ENCODE measurements at regions not wholly inside any gene's neighbourhood (a gene's known extent, or its start where the extent isn't known, plus 50 kb on each side); places are given as distances from the start of the nearest gene placed in this dataset.

GRCh38 chr4:132548463-132548862, 600.6 kb upstream of the PCDH10 start:
- H2AFZ ChIP-seq (ENCODE audit: low read depth, low read length, severe bottlenecking) = no peak overlapping the region
- TF ChIP-seq EZH2phosphoT487 (conservative IDR thresholded peaks at IDR 0.05; ENCODE audit: low read length) (no peak), CTCF (IDR thresholded peaks at IDR 0.05; ENCODE audit: insufficient read depth, low read length, poor library complexity, severe bottlenecking) (no peak)
- no peak overlapping the region for H3K4me3 ChIP-seq (ENCODE audit: insufficient read depth, low read length, poor library complexity, severe bottlenecking)
- H3K27ac ChIP-seq (ENCODE audit: low read depth, low read length) = no peak overlapping the region
- no peak overlapping the region for H3K9ac ChIP-seq (ENCODE audit: low read length)
- no peak overlapping the region for H3K4me2 ChIP-seq (ENCODE audit: low read depth, low read length, poor library complexity, severe bottlenecking)
- no peaks in the 10 kb centered on the region for H3K36me3 ChIP-seq (ENCODE audit: low read length)
- no peaks in the 10 kb centered on the region for H3F3A ChIP-seq (ENCODE audit: insufficient read depth)
- no peaks in the 10 kb centered on the region for H3K9me3 ChIP-seq (ENCODE audit: insufficient read depth, low read length)
- H3K79me2 ChIP-seq (ENCODE audit: insufficient read depth, low read length) = no peaks in the 10 kb centered on the region
- no peaks in the 10 kb centered on the region for H3K27me3 ChIP-seq (ENCODE audit: low read length)
- H4K20me1 ChIP-seq (ENCODE audit: low read depth, low read length) = no peaks in the 10 kb centered on the region
- H3K9me2 ChIP-seq (replicated peaks; ENCODE audit: insufficient read depth, low read length) = no peaks in the 10 kb centered on the region

GRCh38 chr4:132556316-132556715, 592.8 kb upstream of the PCDH10 start:
- H3K9ac ChIP-seq (ENCODE audit: low read length) = no peak overlapping the region
- no peak for TF ChIP-seq EZH2phosphoT487 (conservative IDR thresholded peaks at IDR 0.05; ENCODE audit: low read length)
- H4K20me1 ChIP-seq (ENCODE audit: low read depth, low read length) = no peaks in the 10 kb centered on the region
- no peaks in the 10 kb centered on the region for H3F3A ChIP-seq (ENCODE audit: insufficient read depth)
- H3K9me3 ChIP-seq (ENCODE audit: insufficient read depth, low read length) = no peaks in the 10 kb centered on the region
- H3K27me3 ChIP-seq (ENCODE audit: low read length) = no peaks in the 10 kb centered on the region
- no peak overlapping the region for H2AFZ ChIP-seq (ENCODE audit: low read depth, low read length, severe bottlenecking)
- H3K79me2 ChIP-seq (ENCODE audit: insufficient read depth, low read length) = no peaks in the 10 kb centered on the region
- no peaks in the 10 kb centered on the region for H3K36me3 ChIP-seq (ENCODE audit: low read length)
- no peak overlapping the region for H3K27ac ChIP-seq (ENCODE audit: low read depth, low read length)
- H3K4me3 ChIP-seq (ENCODE audit: insufficient read depth, low read length, poor library complexity, severe bottlenecking) = no peak overlapping the region
- no peaks in the 10 kb centered on the region for H3K9me2 ChIP-seq (replicated peaks; ENCODE audit: insufficient read depth, low read length)
- H3K4me2 ChIP-seq (ENCODE audit: low read depth, low read length, poor library complexity, severe bottlenecking) = no peak overlapping the region

- no peak overlapping the region for H3K27ac ChIP-seq (ENCODE audit: low read depth, low read length)
- no peaks in the 10 kb centered on the region for H3K9me2 ChIP-seq (replicated peaks; ENCODE audit: insufficient read depth, low read length)
- no peaks in the 10 kb centered on the region for H3F3A ChIP-seq (ENCODE audit: insufficient read depth)
- H3K9ac ChIP-seq (ENCODE audit: low read length) = no peak overlapping the region
- TF ChIP-seq CTCF (IDR thresholded peaks at IDR 0.05; ENCODE audit: insufficient read depth, low read length, poor library complexity, severe bottlenecking) = no peak
- H3K4me2 ChIP-seq (ENCODE audit: low read depth, low read length, poor library complexity, severe bottlenecking) = no peak overlapping the region
- H3K9me3 ChIP-seq (ENCODE audit: insufficient read depth, low read length) = no peaks in the 10 kb centered on the region
- no peaks in the 10 kb centered on the region for H3K27me3 ChIP-seq (ENCODE audit: low read length)
- no peaks in the 10 kb centered on the region for H3K79me2 ChIP-seq (ENCODE audit: insufficient read depth, low read length)
- no peaks in the 10 kb centered on the region for H4K20me1 ChIP-seq (ENCODE audit: low read depth, low read length)
- no peak overlapping the region for H3K4me3 ChIP-seq (ENCODE audit: insufficient read depth, low read length, poor library complexity, severe bottlenecking)
- no peaks in the 10 kb centered on the region for H3K36me3 ChIP-seq (ENCODE audit: low read length)
- H2AFZ ChIP-seq (ENCODE audit: low read depth, low read length, severe bottlenecking) = no peak overlapping the region
Observed at GRCh38 chr4:132557660-132558059, 591.4 kb upstream of the PCDH10 start.

- H3K9me3 ChIP-seq (ENCODE audit: insufficient read depth, low read length) = no peaks in the 10 kb centered on the region
- no peak overlapping the region for H3K9ac ChIP-seq (ENCODE audit: low read length)
- H3K27me3 ChIP-seq (ENCODE audit: low read length) = no peaks in the 10 kb centered on the region
- H3K27ac ChIP-seq (ENCODE audit: low read depth, low read length) = no peak overlapping the region
- no peaks in the 10 kb centered on the region for H3K9me2 ChIP-seq (replicated peaks; ENCODE audit: insufficient read depth, low read length)
- H3K36me3 ChIP-seq (ENCODE audit: low read length) = no peaks in the 10 kb centered on the region
- H3K79me2 ChIP-seq (ENCODE audit: insufficient read depth, low read length) = no peaks in the 10 kb centered on the region
- no peak overlapping the region for H3K4me2 ChIP-seq (ENCODE audit: low read depth, low read length, poor library complexity, severe bottlenecking)
- no peak overlapping the region for H3K4me3 ChIP-seq (ENCODE audit: insufficient read depth, low read length, poor library complexity, severe bottlenecking)
- TF ChIP-seq CTCF (IDR thresholded peaks at IDR 0.05; ENCODE audit: insufficient read depth, low read length, poor library complexity, severe bottlenecking) = no peak
- no peaks in the 10 kb centered on the region for H4K20me1 ChIP-seq (ENCODE audit: low read depth, low read length)
- no peaks in the 10 kb centered on the region for H3F3A ChIP-seq (ENCODE audit: insufficient read depth)
- H2AFZ ChIP-seq (ENCODE audit: low read depth, low read length, severe bottlenecking) = no peak overlapping the region
Observed at GRCh38 chr4:132564920-132565319, 584.2 kb upstream of the PCDH10 start.

All from SU-DHL-6 (cell line).